Smooth muscle cell (in vitro differentiated cells): ENCODE measurements at regions not wholly inside any gene's neighbourhood (a gene's known extent, or its start where the extent isn't known, plus 50 kb on each side); places are given as distances from the start of the nearest gene placed in this dataset.

ENCODE experiments used
- DNase-seq: peaks from one replicate; lab custom pipeline; 2025; ENCODE audit not compliant: unreplicated experiment; lab: John Stamatoyannopoulos, UW
- H2AFZ ChIP-seq: fragments of 200-600 bp; sonication (generic); 2 replicates; pipeline ENCODE4 v1.6.0; 2016; ENCODE audit warnings: antibody characterized with exemption, low read depth, mild to moderate bottlenecking
- H3F3A ChIP-seq: fragments of 200-600 bp; sonication (generic); 2 replicates; pipeline ENCODE4 v1.6.0; 2017; ENCODE audit warnings: antibody characterized with exemption, low read depth
- H3K27ac ChIP-seq: fragments of 200-600 bp; sonication (generic); 2 replicates; pipeline ENCODE4 v1.5.1; 2016; ENCODE audit warnings: low read depth, mild to moderate bottlenecking
- H3K27me3 ChIP-seq: fragments of 200-600 bp; sonication (generic); 2 replicates; pipeline ENCODE4 v1.6.1; 2016; ENCODE audit warnings: low read depth, mild to moderate bottlenecking
- H3K36me3 ChIP-seq: fragments of 200-600 bp; sonication (generic); 2 replicates; pipeline ENCODE4 v1.5.1; 2016; ENCODE audit warnings: low read depth
- H3K4me1 ChIP-seq: fragments of 200-600 bp; sonication (generic); 2 replicates; pipeline ENCODE4 v1.5.1; 2016; ENCODE audit warnings: low read depth
- H3K4me2 ChIP-seq: fragments of 200-600 bp; sonication (generic); 2 replicates; pipeline ENCODE4 v1.6.0; 2016; ENCODE audit warnings: mild to moderate bottlenecking
- H3K4me3 ChIP-seq: fragments of 200-600 bp; sonication (generic); 2 replicates; pipeline ENCODE4 v1.5.1; 2016; ENCODE audit warnings: mild to moderate bottlenecking
- H3K79me2 ChIP-seq: fragments of 200-600 bp; sonication (generic); 2 replicates; pipeline ENCODE4 v1.6.0; 2016; ENCODE audit warnings: low read depth, mild to moderate bottlenecking
- H3K9ac ChIP-seq: fragments of 200-600 bp; sonication (generic); 2 replicates; pipeline ENCODE4 v1.6.0; 2016; ENCODE audit warnings: low read depth
- H3K9me3 ChIP-seq: fragments of 200-600 bp; sonication (generic); replicated peaks from 2 replicates; pipeline ENCODE4 v1.5.1; 2016; ENCODE audit warnings: low read depth
- H4K20me1 ChIP-seq: fragments of 200-600 bp; sonication (generic); 2 replicates; pipeline ENCODE4 v1.6.0; 2016; ENCODE audit warnings: low read depth
- WGBS: methylation state at CpG from one replicate; pipeline ENCODE4 v1.1.7; 2016; ENCODE audit warnings: low lambda C conversion rate; 5-methylcytosine and 5-hydroxymethylcytosine counted together
- TF ChIP-seq, protein P1 (sequence below): fragments of 200-600 bp; sonication (generic); IDR thresholded peaks from 2 replicates; pipeline ENCODE4 v1.5.1; 2017; ENCODE audit warnings: borderline replicate concordance, mild to moderate bottlenecking, antibody characterized with exemption; ENCODE audit not compliant: insufficient read depth, poor library complexity, severe bottlenecking

DNA sequence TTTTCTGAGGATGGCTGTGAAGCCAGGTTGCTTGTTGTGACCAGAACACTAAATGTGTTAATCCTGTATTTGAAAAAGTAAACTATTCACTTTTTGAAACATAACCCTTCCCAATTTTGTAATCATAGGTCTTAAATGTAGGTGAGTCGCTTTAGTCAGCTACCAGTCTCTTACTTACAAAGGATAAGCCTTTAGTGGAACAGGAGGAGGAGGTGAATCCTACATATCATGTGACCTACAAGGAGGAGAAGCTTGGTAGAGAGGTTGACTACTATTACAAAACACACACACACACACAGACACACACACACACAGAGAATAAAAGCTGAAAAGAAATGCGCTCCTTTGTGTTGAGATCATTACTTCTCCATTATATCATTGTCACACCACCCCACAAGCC lies 59.9 kb upstream of the SPAG16 start:
- Histone ChIP-seq H3K27me3 (no peaks in the 10 kb centered on the region), H3K9me3 (no peaks in the 10 kb centered on the region), H4K20me1 (no peaks in the 10 kb centered on the region), H3K27ac (no peak overlapping the region), H3K4me3 (no peak overlapping the region), H3K9ac (no peak overlapping the region), H3K36me3 (no peaks in the 10 kb centered on the region), H3K4me2 (no peak overlapping the region), H3K79me2 (no peaks in the 10 kb centered on the region), H3K4me1 (no peaks in the 10 kb centered on the region), H3F3A (no peaks in the 10 kb centered on the region), H2AFZ (no peak overlapping the region)
- WGBS = 93% methylated on average over 2 of the region's 2 CpGs
- TF ChIP-seq, protein P1, sequence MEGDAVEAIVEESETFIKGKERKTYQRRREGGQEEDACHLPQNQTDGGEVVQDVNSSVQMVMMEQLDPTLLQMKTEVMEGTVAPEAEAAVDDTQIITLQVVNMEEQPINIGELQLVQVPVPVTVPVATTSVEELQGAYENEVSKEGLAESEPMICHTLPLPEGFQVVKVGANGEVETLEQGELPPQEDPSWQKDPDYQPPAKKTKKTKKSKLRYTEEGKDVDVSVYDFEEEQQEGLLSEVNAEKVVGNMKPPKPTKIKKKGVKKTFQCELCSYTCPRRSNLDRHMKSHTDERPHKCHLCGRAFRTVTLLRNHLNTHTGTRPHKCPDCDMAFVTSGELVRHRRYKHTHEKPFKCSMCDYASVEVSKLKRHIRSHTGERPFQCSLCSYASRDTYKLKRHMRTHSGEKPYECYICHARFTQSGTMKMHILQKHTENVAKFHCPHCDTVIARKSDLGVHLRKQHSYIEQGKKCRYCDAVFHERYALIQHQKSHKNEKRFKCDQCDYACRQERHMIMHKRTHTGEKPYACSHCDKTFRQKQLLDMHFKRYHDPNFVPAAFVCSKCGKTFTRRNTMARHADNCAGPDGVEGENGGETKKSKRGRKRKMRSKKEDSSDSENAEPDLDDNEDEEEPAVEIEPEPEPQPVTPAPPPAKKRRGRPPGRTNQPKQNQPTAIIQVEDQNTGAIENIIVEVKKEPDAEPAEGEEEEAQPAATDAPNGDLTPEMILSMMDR = no peak
- DNase-seq = no peak

DNA sequence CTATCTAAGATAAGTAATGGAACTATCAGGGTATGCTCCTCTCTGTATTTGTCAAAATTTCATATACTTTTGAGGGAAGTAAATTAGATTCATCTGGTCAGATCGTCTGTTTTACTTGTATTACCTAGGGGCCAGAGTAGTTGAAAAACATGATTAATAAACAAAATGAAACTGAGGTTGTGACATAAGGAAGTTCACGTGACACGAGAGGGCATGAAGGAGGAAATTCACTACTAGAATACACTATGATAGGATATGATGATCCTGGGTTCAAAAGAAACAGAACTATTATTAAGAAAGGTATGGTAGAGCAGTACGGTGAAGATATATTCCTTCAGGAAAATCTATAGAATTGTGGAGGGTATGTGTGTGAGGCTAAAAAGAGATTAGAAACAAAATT lies 58.4 kb upstream of the SPAG16 start:
- Histone ChIP-seq H3K27me3 (no peaks in the 10 kb centered on the region), H3K4me3 (no peak overlapping the region), H4K20me1 (no peaks in the 10 kb centered on the region), H3K36me3 (no peaks in the 10 kb centered on the region), H3K4me2 (no peak overlapping the region), H3K27ac (no peak overlapping the region), H2AFZ (no peak overlapping the region), H3K79me2 (no peaks in the 10 kb centered on the region), H3K9ac (no peak overlapping the region), H3F3A (no peaks in the 10 kb centered on the region), H3K9me3 (no peaks in the 10 kb centered on the region), H3K4me1 (no peaks in the 10 kb centered on the region)
- WGBS = 92% methylated on average over 4 of the region's 4 CpGs
- no peak for DNase-seq
- TF ChIP-seq, protein P1 = no peak

DNA sequence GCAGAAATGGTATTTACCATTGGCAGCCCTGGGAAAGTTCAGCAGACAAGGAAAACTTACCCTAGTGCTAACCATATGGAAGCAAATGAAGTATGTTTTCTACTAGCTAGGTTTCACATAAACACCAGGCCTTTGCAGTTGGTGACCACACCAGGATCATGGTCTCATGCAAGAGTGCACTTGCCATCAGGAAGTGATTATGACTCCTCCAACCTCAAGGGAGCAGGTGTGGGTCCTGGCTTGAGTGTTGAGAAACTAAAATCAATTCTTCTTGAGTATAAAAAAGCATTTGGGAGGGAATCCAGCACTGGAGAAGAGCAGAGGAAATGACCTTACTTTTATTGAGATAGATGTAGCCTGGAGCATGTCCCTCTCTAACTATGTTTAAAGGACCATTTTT lies 56.8 kb upstream of the SPAG16 start:
- Histone ChIP-seq H3K9me3 (no peaks in the 10 kb centered on the region), H3K9ac (no peak overlapping the region)

DNA sequence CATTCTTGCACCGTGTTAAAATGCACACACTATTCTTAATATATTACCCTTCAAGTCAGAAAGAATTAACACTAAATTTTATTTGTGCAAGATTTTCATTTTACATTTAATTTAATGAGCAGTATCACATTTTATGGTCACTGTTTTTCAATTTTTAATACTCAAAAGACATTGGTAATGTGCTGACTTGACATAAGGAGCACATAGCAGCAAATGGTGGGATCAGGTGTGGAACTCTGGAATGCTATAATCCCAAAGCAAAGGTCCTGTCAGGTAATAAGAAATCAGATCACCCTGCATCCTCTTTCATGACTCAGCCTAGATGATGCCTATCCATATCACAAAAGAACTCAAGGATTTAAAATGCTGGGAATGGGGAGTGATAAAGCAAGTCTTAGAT lies 55.6 kb upstream of the SPAG16 start:
- TF ChIP-seq, protein P1 = no peak
- H3K79me2 ChIP-seq = no peaks in the 10 kb centered on the region
- no peak overlapping the region for H3K9ac ChIP-seq
- H3K36me3 ChIP-seq = no peaks in the 10 kb centered on the region
- H3K27me3 ChIP-seq = no peaks in the 10 kb centered on the region
- DNase-seq = no peak
- whole genome bisulfite sequencing = 92% methylated on average over 1 of the region's 1 CpG
- peaks cover 11% of the 10 kb centered on the region for H3K4me1 ChIP-seq
- H3K4me3 ChIP-seq = no peak overlapping the region
- H3K9me3 ChIP-seq = no peaks in the 10 kb centered on the region
- H2AFZ ChIP-seq = no peak overlapping the region
- no peak overlapping the region for H3K4me2 ChIP-seq
- no peaks in the 10 kb centered on the region for H3F3A ChIP-seq
- H3K27ac ChIP-seq = no peak overlapping the region
- H4K20me1 ChIP-seq = no peaks in the 10 kb centered on the region

More for the DNA sequence above, 56.8 kb upstream of the SPAG16 start:
- TF ChIP-seq, protein P1 = no peak
- Histone ChIP-seq H3K27me3 (no peaks in the 10 kb centered on the region), H3K4me2 (no peak overlapping the region), H3K4me1 (peaks cover 5% of the 10 kb centered on the region), H3K79me2 (no peaks in the 10 kb centered on the region), H3K27ac (no peak overlapping the region), H3K36me3 (no peaks in the 10 kb centered on the region), H2AFZ (no peak overlapping the region), H4K20me1 (no peaks in the 10 kb centered on the region), H3F3A (no peaks in the 10 kb centered on the region), H3K4me3 (no peak overlapping the region)
- DNase-seq = no peak
